C4-2B (cell line): ENCODE measurements at regions not wholly inside any gene's neighbourhood (a gene's known extent, or its start where the extent isn't known, plus 50 kb on each side); places are given as distances from the start of the nearest gene placed in this dataset.

Experiments used
- CTCF ChIP-seq: fragments of 450-650 bp; conservative IDR thresholded peaks from 2 replicates; pipeline ENCODE4 v1.5.1; 2017; ENCODE audit warnings: mild to moderate bottlenecking
- ZFX ChIP-seq: fragments of 450-650 bp; IDR thresholded peaks from 2 replicates; pipeline ENCODE4 v1.6.1; 2017

GRCh38 chr2:123456416-123456815 lies 568.7 kb upstream of the CNTNAP5 start:
- TF ChIP-seq CTCF, result no peak
- no peak for TF ChIP-seq ZFX
